Body of pancreas (tissue), 4 donors: ENCODE measurements at regions not wholly inside any gene's neighbourhood (a gene's known extent, or its start where the extent isn't known, plus 50 kb on each side); places are given as distances from the start of the nearest gene placed in this dataset.

ENCODE experiments used
- POLR2A ChIP-seq, 3 donors: fragments of 450-650 bp; IDR thresholded peaks; one replicate each; pipeline ENCODE4 v1.6.1; 2016; ENCODE audit warnings: antibody characterized with exemption in 3 of 3, mild to moderate bottlenecking in 2 of 3
- TF ChIP-seq, protein P1 (sequence below), 7 experiments: fragments of 450-650 bp in 4 of 7; fragments of 200-600 bp in 3 of 7; sonication (generic) in 3 of 7; IDR thresholded peaks; one replicate each; pipeline ENCODE4 v1.5.1; 2016 to 2019; ENCODE audit warnings: antibody characterized with exemption in 7 of 7

DNA sequence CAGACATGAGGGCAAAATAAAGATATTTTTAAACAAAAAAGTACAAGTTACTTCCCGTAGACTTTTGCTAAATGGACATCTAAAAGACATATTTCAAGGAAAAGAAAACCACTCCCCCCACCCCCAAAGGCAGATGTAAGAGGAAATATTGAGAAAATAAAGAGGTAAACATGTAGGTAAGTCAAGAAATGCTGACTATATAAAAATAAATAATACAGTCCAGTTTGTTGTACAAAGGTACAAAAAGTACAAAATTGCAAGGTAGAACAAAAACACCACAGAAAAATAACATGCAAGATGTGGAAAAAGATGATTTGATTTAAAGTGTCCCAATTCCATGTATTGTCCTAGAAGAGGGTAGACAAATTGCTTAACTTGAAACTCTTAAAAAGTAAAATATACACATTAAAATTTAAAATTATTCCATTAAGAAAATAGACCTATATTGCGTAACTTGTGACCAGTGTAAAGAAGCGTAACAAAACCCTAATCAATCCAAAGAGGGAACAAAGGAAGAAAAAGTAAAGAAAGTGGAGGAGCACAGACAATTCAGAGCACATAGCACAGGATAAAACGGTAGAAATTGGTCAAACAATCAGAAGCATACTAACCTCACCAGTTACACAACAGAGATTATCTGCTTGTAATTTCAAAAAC lies 58.4 kb upstream of the FAM216B start:
- TF ChIP-seq, protein P1, sequence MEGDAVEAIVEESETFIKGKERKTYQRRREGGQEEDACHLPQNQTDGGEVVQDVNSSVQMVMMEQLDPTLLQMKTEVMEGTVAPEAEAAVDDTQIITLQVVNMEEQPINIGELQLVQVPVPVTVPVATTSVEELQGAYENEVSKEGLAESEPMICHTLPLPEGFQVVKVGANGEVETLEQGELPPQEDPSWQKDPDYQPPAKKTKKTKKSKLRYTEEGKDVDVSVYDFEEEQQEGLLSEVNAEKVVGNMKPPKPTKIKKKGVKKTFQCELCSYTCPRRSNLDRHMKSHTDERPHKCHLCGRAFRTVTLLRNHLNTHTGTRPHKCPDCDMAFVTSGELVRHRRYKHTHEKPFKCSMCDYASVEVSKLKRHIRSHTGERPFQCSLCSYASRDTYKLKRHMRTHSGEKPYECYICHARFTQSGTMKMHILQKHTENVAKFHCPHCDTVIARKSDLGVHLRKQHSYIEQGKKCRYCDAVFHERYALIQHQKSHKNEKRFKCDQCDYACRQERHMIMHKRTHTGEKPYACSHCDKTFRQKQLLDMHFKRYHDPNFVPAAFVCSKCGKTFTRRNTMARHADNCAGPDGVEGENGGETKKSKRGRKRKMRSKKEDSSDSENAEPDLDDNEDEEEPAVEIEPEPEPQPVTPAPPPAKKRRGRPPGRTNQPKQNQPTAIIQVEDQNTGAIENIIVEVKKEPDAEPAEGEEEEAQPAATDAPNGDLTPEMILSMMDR (IDR thresholded peaks at IDR 0.05), result no peak
- no peak for TF ChIP-seq POLR2A (IDR thresholded peaks at IDR 0.05)
